ENCODE measurements at regions not wholly inside any gene's neighbourhood (a gene's known extent, or its start where the extent isn't known, plus 50 kb on each side); places are given as distances from the start of the nearest gene placed in this dataset.

GRCh38 chr2:212665948-212666347 is 127.3 kb upstream of the ERBB4 start:
- POLR2A ChIA-PET: no interaction called here
- dilution Hi-C loops (cut with MboI; ENCODE audit: extremely low pct_ligation_motif_present, low sequenced_read_pairs): no loop called here
- BruUV-seq (replicated peaks): no TSS peak

GRCh38 chr2:212659441-212659840 is 120.8 kb upstream of the ERBB4 start:
- no peak overlapping the region for H3K4me2 ChIP-seq (ENCODE audit: insufficient read depth, low read length)
- intact Hi-C loops (cut with micrococcal nuclease) (no loop called here), dilution Hi-C loops (cut with MboI; ENCODE audit: extremely low pct_ligation_motif_present, low sequenced_read_pairs) (no loop called here)
- H3K9me3 ChIP-seq (replicated peaks; ENCODE audit: control insufficient read depth, insufficient read depth, low read length): no peaks in the 10 kb centered on the region
- H3K36me3 ChIP-seq (ENCODE audit: control insufficient read depth in 2 of 2, extremely low read depth in 1 of 2, insufficient read depth in 2 of 2, low read length in 2 of 2): no peaks in the 10 kb centered on the region
- ChIA-PET POLR2A (no interaction called here), CTCF (no interaction called here)
- H3K27me3 ChIP-seq (ENCODE audit: control insufficient read depth in 2 of 2, insufficient read depth in 2 of 2, low read length in 2 of 2): no peaks in the 10 kb centered on the region
- no peak overlapping the region for H2AFZ ChIP-seq (ENCODE audit: low read depth, low read length)
- no peaks in the 10 kb centered on the region for H3K4me1 ChIP-seq (ENCODE audit: control insufficient read depth, extremely low read depth, insufficient read depth, low read length)
- TF ChIP-seq FOS (IDR thresholded peaks at IDR 0.05; ENCODE audit: borderline replicate concordance, insufficient read depth, low read length): no peak
- no peak for TF ChIP-seq JUN (IDR thresholded peaks at IDR 0.05; ENCODE audit: borderline replicate concordance, insufficient read depth, insufficient read length, low read depth)
- no peak for TF ChIP-seq EZH2 (IDR thresholded peaks at IDR 0.05; ENCODE audit: borderline replicate concordance, low read depth, low read length, severe bottlenecking)
- TF ChIP-seq CTCF (IDR thresholded peaks at IDR 0.05; ENCODE audit: extremely low read depth in 1 of 2, insufficient read depth in 1 of 2, low read depth in 1 of 2, low read length in 2 of 2): no peak
- TF ChIP-seq POLR2AphosphoS5 (IDR thresholded peaks at IDR 0.05; ENCODE audit: insufficient read depth, low read depth, low read length): no peak
- no peak for TF ChIP-seq POLR2A (IDR thresholded peaks at IDR 0.05; ENCODE audit: low read depth, low read length)
- TF ChIP-seq MAX (IDR thresholded peaks at IDR 0.05; ENCODE audit: insufficient read depth, insufficient read length): no peak
- no peak for TF ChIP-seq MYC (IDR thresholded peaks at IDR 0.05; ENCODE audit: low read depth, low read length)
- TF ChIP-seq GATA2 (IDR thresholded peaks at IDR 0.05; ENCODE audit: insufficient read depth, insufficient read length, low read depth, low read length): no peak
- FAIRE-seq (no peak), DNase-seq (ENCODE audit: low read depth, low spot score) (no peak)
- no peak overlapping the region for H3K4me3 ChIP-seq (replicated peaks in 1 of 3; ENCODE audit: insufficient read depth in 1 of 3, low read depth in 1 of 3, low read length in 3 of 3)
- no peaks in the 10 kb centered on the region for H3K79me2 ChIP-seq (ENCODE audit: control insufficient read depth, insufficient read depth, low read length)
- no peak overlapping the region for H3K27ac ChIP-seq (ENCODE audit: insufficient read depth, low read depth, low read length)
- no TSS peak for BruUV-seq (replicated peaks)
- no peaks in the 10 kb centered on the region for H3K9me1 ChIP-seq (replicated peaks; ENCODE audit: control insufficient read depth, extremely low read depth, insufficient read depth, low read length)
- no peak overlapping the region for H3K9ac ChIP-seq (replicated peaks; ENCODE audit: extremely low read depth, insufficient read depth, low read length)
- H4K20me1 ChIP-seq (replicated peaks; ENCODE audit: control insufficient read depth, extremely low read depth, insufficient read depth, low read length): no peaks in the 10 kb centered on the region

More at GRCh38 chr2:212665948-212666347, 127.3 kb upstream of the ERBB4 start:
- H3K9me1 ChIP-seq (replicated peaks; ENCODE audit: control insufficient read depth, extremely low read depth, insufficient read depth, low read length): no peaks in the 10 kb centered on the region
- no peaks in the 10 kb centered on the region for H3K79me2 ChIP-seq (ENCODE audit: control insufficient read depth, insufficient read depth, low read length)
- no peak overlapping the region for H3K9ac ChIP-seq (replicated peaks; ENCODE audit: extremely low read depth, insufficient read depth, low read length)
- H2AFZ ChIP-seq (ENCODE audit: low read depth, low read length): no peak overlapping the region
- H3K27ac ChIP-seq (ENCODE audit: insufficient read depth, low read depth, low read length): no peak overlapping the region
- no peak overlapping the region for H3K4me3 ChIP-seq (replicated peaks in 1 of 3; ENCODE audit: insufficient read depth in 1 of 3, low read depth in 1 of 3, low read length in 3 of 3)
- no peaks in the 10 kb centered on the region for H4K20me1 ChIP-seq (replicated peaks; ENCODE audit: control insufficient read depth, extremely low read depth, insufficient read depth, low read length)
- H3K27me3 ChIP-seq (ENCODE audit: control insufficient read depth in 2 of 2, insufficient read depth in 2 of 2, low read length in 2 of 2): no peaks in the 10 kb centered on the region
- no peak overlapping the region for H3K4me2 ChIP-seq (ENCODE audit: insufficient read depth, low read length)
- no peak for FAIRE-seq
- intact Hi-C loops (cut with micrococcal nuclease): no loop called here
- no peaks in the 10 kb centered on the region for H3K9me3 ChIP-seq (replicated peaks; ENCODE audit: control insufficient read depth, insufficient read depth, low read length)
- H3K36me3 ChIP-seq (ENCODE audit: control insufficient read depth in 2 of 2, extremely low read depth in 1 of 2, insufficient read depth in 2 of 2, low read length in 2 of 2): no peaks in the 10 kb centered on the region
- no peaks in the 10 kb centered on the region for H3K4me1 ChIP-seq (ENCODE audit: control insufficient read depth, extremely low read depth, insufficient read depth, low read length)
- TF ChIP-seq JUN (IDR thresholded peaks at IDR 0.05; ENCODE audit: borderline replicate concordance, insufficient read depth, insufficient read length, low read depth): no peak
- no peak for TF ChIP-seq FOS (IDR thresholded peaks at IDR 0.05; ENCODE audit: borderline replicate concordance, insufficient read depth, low read length)
- no peak for TF ChIP-seq MYC (IDR thresholded peaks at IDR 0.05; ENCODE audit: low read depth, low read length)
- no peak for DNase-seq (ENCODE audit: low read depth, low spot score)
- CTCF ChIA-PET: no interaction called here
